ENCODE measurements at regions not wholly inside any gene's neighbourhood (a gene's known extent, or its start where the extent isn't known, plus 50 kb on each side); places are given as distances from the start of the nearest gene placed in this dataset.
A peak's percentile ranks its signal among the peaks of the same experiment; 100 is the strongest.
"Not testable (repeated sequence)": the region's sequence is repeated elsewhere in the genome, so short reads cannot be mapped to it uniquely, and the experiment has no call there.

DNA sequence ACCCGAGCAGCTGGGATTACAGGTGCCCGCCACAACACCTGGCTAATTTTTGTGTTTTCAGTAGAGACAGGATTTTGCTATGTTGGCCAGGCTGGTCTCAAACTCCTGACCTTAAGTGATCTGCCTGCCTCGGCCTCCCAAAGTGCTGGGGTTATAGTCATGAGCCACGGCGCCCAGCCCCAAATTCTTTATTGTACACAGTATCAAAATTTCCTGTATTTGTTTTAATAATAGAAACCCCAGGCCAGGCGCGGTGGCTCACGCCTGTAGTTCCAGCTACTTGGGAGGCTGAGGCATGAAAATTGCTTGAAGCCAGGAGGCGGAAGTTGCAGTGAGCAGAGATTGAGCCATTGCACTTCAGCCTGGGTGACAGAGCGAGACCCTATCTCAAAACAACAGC, 266.3 kb upstream of the TPK1 start:
- H3K9me3 Mint-ChIP-seq; H3K27me3 Mint-ChIP-seq; H3K27ac Mint-ChIP-seq; H3K4me1 Mint-ChIP-seq; POLR2A ChIA-PET; DNase-seq; H3K4me3 Mint-ChIP-seq; H3K36me3 Mint-ChIP-seq (ENCODE audit: low read depth): not testable (repeated sequence)
- CTCF ChIA-PET: interaction anchor here (1.2 kb wide), 1 partner anchor 56 kb away, joined by 3 read pairs; no protein-coding TSS in a partner anchor

DNA sequence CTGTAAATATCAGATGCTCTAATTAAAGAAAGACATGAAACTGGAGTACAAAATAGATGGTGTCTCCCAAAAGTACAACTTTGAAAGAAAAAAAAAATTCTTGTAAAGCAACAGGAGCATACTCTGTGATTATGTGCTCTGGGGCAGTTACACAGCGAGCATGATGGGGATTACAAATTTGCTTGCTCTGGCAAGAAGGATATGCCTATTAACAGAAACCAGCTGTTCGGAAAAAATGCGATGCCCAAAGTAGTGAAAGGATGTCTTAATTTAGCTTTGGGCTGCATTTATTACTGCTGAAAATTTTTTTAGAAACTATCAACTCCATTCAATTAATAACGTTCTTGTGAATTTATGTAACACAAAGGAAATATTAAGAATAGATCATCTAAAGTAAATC, 256.9 kb upstream of the TPK1 start:
- H3K27me3 Mint-ChIP-seq: no peaks in the 10 kb centered on the region
- no peak for DNase-seq
- ChIA-PET CTCF (no interaction called here), POLR2A (no interaction called here)
- no peaks in the 10 kb centered on the region for H3K4me1 Mint-ChIP-seq
- H3K36me3 Mint-ChIP-seq (ENCODE audit: low read depth): no peaks in the 10 kb centered on the region
- no peaks in the 10 kb centered on the region for H3K9me3 Mint-ChIP-seq
- H3K27ac Mint-ChIP-seq: no peak overlapping the region
- H3K4me3 Mint-ChIP-seq: no peak overlapping the region

- CTCF ChIA-PET: no interaction called here
- H3K27me3 Mint-ChIP-seq: no peaks in the 10 kb centered on the region
- POLR2A ChIA-PET: no interaction called here
- H3K27ac Mint-ChIP-seq: no peak overlapping the region
- H3K4me3 Mint-ChIP-seq: no peak overlapping the region
- no peaks in the 10 kb centered on the region for H3K9me3 Mint-ChIP-seq
- no peaks in the 10 kb centered on the region for H3K4me1 Mint-ChIP-seq
- no peak for DNase-seq
- H3K36me3 Mint-ChIP-seq (ENCODE audit: low read depth): no peaks in the 10 kb centered on the region
Observed at GRCh38 chr7:145088111-145088745, 252.4 kb upstream of the TPK1 start.

DNA sequence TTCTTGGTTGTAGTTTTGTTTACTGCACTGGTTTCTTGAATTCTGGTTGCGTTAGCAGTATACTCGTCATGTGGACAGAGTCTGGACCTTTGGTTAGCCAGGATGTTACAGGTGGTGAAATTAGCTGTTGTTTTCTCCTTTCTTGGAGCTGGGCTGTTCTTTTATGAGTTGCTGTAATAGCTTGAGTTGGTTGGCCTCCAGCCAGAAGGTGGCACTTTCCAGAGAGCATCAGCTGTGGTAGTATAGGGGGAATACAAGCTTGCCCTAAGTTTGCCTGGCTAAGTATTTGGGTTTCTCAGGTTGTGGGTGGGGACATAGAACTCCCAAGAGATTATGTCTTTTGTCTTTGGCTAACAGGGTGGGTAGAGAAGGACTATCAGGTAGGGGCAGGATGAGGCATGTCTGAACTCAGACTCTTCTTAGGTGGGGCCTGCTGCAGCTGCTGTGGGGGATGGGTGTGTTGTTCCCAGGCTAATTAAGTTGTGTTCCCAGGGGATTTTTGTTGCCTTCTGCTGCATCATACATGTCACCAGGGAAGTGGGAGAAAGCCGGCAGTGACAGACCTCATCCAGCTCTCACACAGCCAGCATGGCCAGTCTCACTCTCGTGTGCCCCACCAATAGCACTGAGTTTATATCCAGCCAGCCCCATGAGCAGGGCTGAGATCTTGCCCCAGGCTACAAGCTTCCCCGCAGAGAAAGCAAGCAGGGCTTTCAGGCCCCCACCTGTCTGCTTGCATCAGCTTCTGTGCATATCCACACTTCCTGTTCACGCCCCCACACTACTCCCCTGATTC, 246.7 kb upstream of the TPK1 start:
- H3K27me3 Mint-ChIP-seq: no peaks in the 10 kb centered on the region
- no peaks in the 10 kb centered on the region for H3K36me3 Mint-ChIP-seq (ENCODE audit: low read depth)
- DNase-seq: no peak
- H3K4me1 Mint-ChIP-seq: no peaks in the 10 kb centered on the region
- H3K9me3 Mint-ChIP-seq: no peaks in the 10 kb centered on the region
- H3K4me3 Mint-ChIP-seq: no peak overlapping the region
- ChIA-PET POLR2A (no interaction called here), CTCF (interaction anchor here (0.9 kb wide), 1 partner anchor 361 kb away, joined by 3 read pairs; no protein-coding TSS in a partner anchor)
- H3K27ac Mint-ChIP-seq: no peak overlapping the region

GRCh38 chr7:145065473-145065872, 229.6 kb upstream of the TPK1 start:
- H3K4me1 Mint-ChIP-seq: no peaks in the 10 kb centered on the region
- no peak overlapping the region for H3K27ac Mint-ChIP-seq
- CTCF ChIA-PET: no interaction called here
- DNase-seq: no peak
- H3K27me3 Mint-ChIP-seq: no peaks in the 10 kb centered on the region
- POLR2A ChIA-PET: no interaction called here
- H3K9me3 Mint-ChIP-seq: no peaks in the 10 kb centered on the region
- H3K4me3 Mint-ChIP-seq: no peak overlapping the region
- no peaks in the 10 kb centered on the region for H3K36me3 Mint-ChIP-seq (ENCODE audit: low read depth)

DNA sequence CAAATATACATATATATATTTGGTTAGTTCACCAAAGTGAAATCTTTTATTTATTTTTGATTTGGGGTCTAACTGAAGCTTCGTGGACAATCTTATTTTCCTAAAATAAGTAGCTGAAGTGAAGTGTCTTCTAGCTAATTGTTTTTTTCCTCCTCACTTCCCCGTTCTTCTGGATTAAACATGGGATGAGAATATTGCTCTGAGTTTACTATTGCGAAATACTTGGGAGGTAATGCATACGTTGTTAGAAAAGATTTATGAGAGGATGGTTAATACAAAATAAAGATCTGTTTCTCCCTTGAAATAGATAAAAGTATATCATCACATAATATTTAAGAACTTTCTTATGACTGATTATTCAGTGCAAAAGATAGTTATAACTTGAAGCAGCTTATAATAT, 228.3 kb upstream of the TPK1 start:
- POLR2A ChIA-PET: no interaction called here
- no peak overlapping the region for H3K4me3 Mint-ChIP-seq
- no peaks in the 10 kb centered on the region for H3K27me3 Mint-ChIP-seq
- no peaks in the 10 kb centered on the region for H3K4me1 Mint-ChIP-seq
- H3K27ac Mint-ChIP-seq: no peak overlapping the region
- DNase-seq: no peak
- H3K36me3 Mint-ChIP-seq (ENCODE audit: low read depth): no peaks in the 10 kb centered on the region
- H3K9me3 Mint-ChIP-seq: no peaks in the 10 kb centered on the region
- CTCF ChIA-PET: no interaction called here

GRCh38 chr7:145053781-145054180, 217.9 kb upstream of the TPK1 start:
- Mint-ChIP-seq H3K4me1 (no peaks in the 10 kb centered on the region), H3K36me3 (ENCODE audit: low read depth) (no peaks in the 10 kb centered on the region), H3K27me3 (no peaks in the 10 kb centered on the region), H3K4me3 (no peak overlapping the region), H3K9me3 (no peaks in the 10 kb centered on the region), H3K27ac (no peak overlapping the region)
- ChIA-PET POLR2A (no interaction called here), CTCF (no interaction called here)
- DNase-seq: no peak

- ChIA-PET CTCF (no interaction called here), POLR2A (no interaction called here)
- H3K4me3 Mint-ChIP-seq: no peak overlapping the region
- no peaks in the 10 kb centered on the region for H3K27me3 Mint-ChIP-seq
- no peak for DNase-seq
- H3K36me3 Mint-ChIP-seq (ENCODE audit: low read depth): no peaks in the 10 kb centered on the region
- no peaks in the 10 kb centered on the region for H3K9me3 Mint-ChIP-seq
- no peaks in the 10 kb centered on the region for H3K4me1 Mint-ChIP-seq
- no peak overlapping the region for H3K27ac Mint-ChIP-seq
Observed at GRCh38 chr7:145050415-145050814, 214.6 kb upstream of the TPK1 start.

- Mint-ChIP-seq H3K36me3 (ENCODE audit: low read depth) (no peaks in the 10 kb centered on the region), H3K9me3 (no peaks in the 10 kb centered on the region), H3K4me3 (no peak overlapping the region), H3K27me3 (peaks cover 2% of the 10 kb centered on the region), H3K27ac (no peak overlapping the region), H3K4me1 (no peaks in the 10 kb centered on the region)
- CTCF ChIA-PET: no interaction called here
- POLR2A ChIA-PET: no interaction called here
- peak; percentile 40 for DNase-seq
Observed at GRCh38 chr7:145036604-145037405, 201.0 kb upstream of the TPK1 start.

DNA sequence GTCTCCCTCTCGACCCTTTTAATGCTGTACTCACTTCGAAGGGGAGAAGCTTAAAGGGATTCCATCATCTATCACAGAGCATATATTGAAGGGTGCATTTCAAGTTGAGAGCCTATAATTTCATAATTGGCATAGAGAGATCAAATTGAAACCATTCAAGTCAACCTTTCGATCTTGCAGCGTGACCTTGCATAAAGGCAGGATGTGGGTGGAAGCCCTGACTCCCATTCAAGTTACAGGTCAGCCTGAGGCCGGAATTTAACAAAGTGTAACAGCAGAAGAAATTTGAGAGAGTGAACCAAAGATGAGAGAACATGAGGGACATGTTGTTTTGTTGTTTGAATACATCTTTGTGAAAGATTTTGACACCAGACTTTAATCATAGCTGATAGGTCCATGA, 195.3 kb upstream of the TPK1 start:
- no peaks in the 10 kb centered on the region for H3K27me3 Mint-ChIP-seq
- no peaks in the 10 kb centered on the region for H3K36me3 Mint-ChIP-seq (ENCODE audit: low read depth)
- H3K9me3 Mint-ChIP-seq: no peaks in the 10 kb centered on the region
- DNase-seq: no peak
- CTCF ChIA-PET: no interaction called here
- POLR2A ChIA-PET: no interaction called here
- H3K4me3 Mint-ChIP-seq: no peak overlapping the region
- no peak overlapping the region for H3K27ac Mint-ChIP-seq
- H3K4me1 Mint-ChIP-seq: no peaks in the 10 kb centered on the region

- no peak for DNase-seq
- Mint-ChIP-seq H3K4me3 (no peak overlapping the region), H3K36me3 (ENCODE audit: low read depth) (no peaks in the 10 kb centered on the region), H3K27ac (no peak overlapping the region), H3K4me1 (no peaks in the 10 kb centered on the region), H3K27me3 (no peaks in the 10 kb centered on the region), H3K9me3 (no peaks in the 10 kb centered on the region)
- POLR2A ChIA-PET: no interaction called here
- CTCF ChIA-PET: no interaction called here
Observed at GRCh38 chr7:145030754-145031153, 194.9 kb upstream of the TPK1 start.

DNA sequence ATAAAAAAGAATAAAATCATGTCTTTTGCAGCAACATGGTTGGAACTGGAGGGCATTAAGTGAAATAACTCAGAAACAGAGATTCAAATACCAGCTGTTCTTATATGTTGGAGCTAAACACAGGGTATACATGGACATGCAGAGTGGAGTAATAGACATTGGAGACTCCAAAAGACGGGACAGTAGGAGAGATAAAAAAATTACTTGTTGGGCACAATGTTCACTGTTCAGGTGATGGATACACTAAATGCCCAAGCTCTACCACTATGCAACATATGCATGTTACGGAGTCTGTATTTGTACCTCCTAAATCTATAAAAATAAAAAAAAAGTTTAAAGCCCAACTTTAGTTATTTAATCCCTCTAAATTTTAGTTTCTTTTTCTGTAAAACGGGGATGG, 184.6 kb upstream of the TPK1 start:
- CTCF ChIA-PET: no interaction called here
- Mint-ChIP-seq H3K27me3 (no peaks in the 10 kb centered on the region), H3K4me1 (no peaks in the 10 kb centered on the region)

DNA sequence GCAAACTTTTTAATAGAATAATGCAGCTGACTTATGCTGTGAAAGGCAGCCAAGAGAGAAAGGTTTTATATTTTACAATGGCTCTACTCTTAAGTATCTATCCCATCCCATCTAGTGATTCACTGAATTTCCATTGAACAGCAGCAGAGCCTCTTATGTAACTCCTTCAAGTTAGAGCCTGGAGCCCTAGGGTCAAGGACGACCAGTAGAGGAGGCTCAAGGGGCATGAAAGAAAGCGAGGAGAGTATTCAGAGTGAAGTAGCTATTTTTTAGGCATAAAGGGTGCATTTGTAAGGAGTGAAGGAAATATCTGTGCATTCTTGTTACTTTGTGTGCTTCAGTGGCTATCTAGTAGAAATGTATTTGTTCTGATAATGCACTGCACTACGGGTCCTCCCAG, 180.2 kb upstream of the TPK1 start:
- Mint-ChIP-seq H3K4me3 (no peak overlapping the region), H3K4me1 (no peaks in the 10 kb centered on the region), H3K27me3 (no peaks in the 10 kb centered on the region), H3K9me3 (no peaks in the 10 kb centered on the region), H3K27ac (no peak overlapping the region), H3K36me3 (ENCODE audit: low read depth) (no peaks in the 10 kb centered on the region)
- ChIA-PET POLR2A (no interaction called here), CTCF (no interaction called here)
- no peak for DNase-seq

More for the DNA sequence above, 184.6 kb upstream of the TPK1 start:
- Mint-ChIP-seq H3K4me3 (no peak overlapping the region), H3K9me3 (no peaks in the 10 kb centered on the region), H3K27ac (no peak overlapping the region), H3K36me3 (ENCODE audit: low read depth) (no peaks in the 10 kb centered on the region)
- POLR2A ChIA-PET: no interaction called here
- no peak for DNase-seq

Measured in activated CD4-positive, alpha-beta T cell treated with anti-CD3 and anti-CD28 coated beads, Interleukin-2, amount 10 ng/mL, durations not matched to agents 7 days and 5 days (primary cell).